ENCODE measurements at regions not wholly inside any gene's neighbourhood (a gene's known extent, or its start where the extent isn't known, plus 50 kb on each side); places are given as distances from the start of the nearest gene placed in this dataset.
"Not testable (repeated sequence)": the region's sequence is repeated elsewhere in the genome, so short reads cannot be mapped to it uniquely, and the experiment has no call there.

- no peak for DNase-seq (ENCODE audit: low read depth)
These were observed 284.0 kb upstream of the PMFBP1 start for GRCh38 chr16:72455743-72456659.

- DNase-seq (ENCODE audit: low read depth): not testable (repeated sequence)
These were observed 281.9 kb upstream of the PMFBP1 start for GRCh38 chr16:72453856-72454255.

- no peak for DNase-seq (ENCODE audit: low read depth)
These were observed 272.7 kb upstream of the PMFBP1 start for GRCh38 chr16:72444696-72445095.

GRCh38 chr16:72443809-72444208 is 271.9 kb upstream of the PMFBP1 start:
- no peak for DNase-seq (ENCODE audit: low read depth)

GRCh38 chr16:72442385-72443158 is 270.6 kb upstream of the PMFBP1 start:
- DNase-seq (ENCODE audit: low read depth): no peak

GRCh38 chr16:72437891-72438290 is 265.9 kb upstream of the PMFBP1 start:
- DNase-seq (ENCODE audit: low read depth): no peak

- peak; percentile 16 for DNase-seq (ENCODE audit: low read depth)
These were observed 262.2 kb upstream of the PMFBP1 start for GRCh38 chr16:72434159-72434558.

- DNase-seq (ENCODE audit: low read depth): no peak
These were observed 258.2 kb upstream of the PMFBP1 start for GRCh38 chr16:72430121-72430520.

- DNase-seq (ENCODE audit: low read depth): no peak
These were observed 257.7 kb upstream of the PMFBP1 start for GRCh38 chr16:72429671-72430081.

GRCh38 chr16:72428681-72429376 is 256.9 kb upstream of the PMFBP1 start:
- no peak for DNase-seq (ENCODE audit: low read depth)

GRCh38 chr16:72427783-72428331 is 255.9 kb upstream of the PMFBP1 start:
- no peak for DNase-seq (ENCODE audit: low read depth)

- no peak for DNase-seq (ENCODE audit: low read depth)
These were observed 255.3 kb upstream of the PMFBP1 start for GRCh38 chr16:72427051-72427782.

- no peak for DNase-seq (ENCODE audit: low read depth)
These were observed 254.4 kb upstream of the PMFBP1 start for GRCh38 chr16:72426386-72426785.

- DNase-seq (ENCODE audit: low read depth): no peak
These were observed 253.8 kb upstream of the PMFBP1 start for GRCh38 chr16:72425571-72426341.

- DNase-seq (ENCODE audit: low read depth): no peak
These were observed 252.8 kb upstream of the PMFBP1 start for GRCh38 chr16:72424757-72425156.

GRCh38 chr16:72422308-72422897 is 250.4 kb upstream of the PMFBP1 start:
- DNase-seq (ENCODE audit: low read depth): no peak

GRCh38 chr16:72419638-72420037 is 247.7 kb upstream of the PMFBP1 start:
- DNase-seq (ENCODE audit: low read depth): no peak

GRCh38 chr16:72415379-72415778 is 243.4 kb upstream of the PMFBP1 start:
- no peak for DNase-seq (ENCODE audit: low read depth)

- DNase-seq (ENCODE audit: low read depth): no peak
These were observed 238.5 kb upstream of the PMFBP1 start for GRCh38 chr16:72410492-72410891.

GRCh38 chr16:72409423-72409822 is 237.5 kb upstream of the PMFBP1 start:
- DNase-seq (ENCODE audit: low read depth): no peak

Measured in fibroblast of the conjunctiva (primary cell).